22Rv1 (cell line): ENCODE measurements at regions not wholly inside any gene's neighbourhood (a gene's known extent, or its start where the extent isn't known, plus 50 kb on each side); places are given as distances from the start of the nearest gene placed in this dataset.

ENCODE experiments used
- ZFX ChIP-seq: fragments of 450-650 bp; IDR thresholded peaks from 2 replicates; pipeline ENCODE4 v1.6.1; 2017; ENCODE audit warnings: antibody characterized with exemption, borderline replicate concordance
- TF ChIP-seq, protein P1 (sequence below): fragments of 450-650 bp; IDR thresholded peaks from 2 replicates; pipeline ENCODE4 v1.5.1; 2017; ENCODE audit warnings: mild to moderate bottlenecking

DNA sequence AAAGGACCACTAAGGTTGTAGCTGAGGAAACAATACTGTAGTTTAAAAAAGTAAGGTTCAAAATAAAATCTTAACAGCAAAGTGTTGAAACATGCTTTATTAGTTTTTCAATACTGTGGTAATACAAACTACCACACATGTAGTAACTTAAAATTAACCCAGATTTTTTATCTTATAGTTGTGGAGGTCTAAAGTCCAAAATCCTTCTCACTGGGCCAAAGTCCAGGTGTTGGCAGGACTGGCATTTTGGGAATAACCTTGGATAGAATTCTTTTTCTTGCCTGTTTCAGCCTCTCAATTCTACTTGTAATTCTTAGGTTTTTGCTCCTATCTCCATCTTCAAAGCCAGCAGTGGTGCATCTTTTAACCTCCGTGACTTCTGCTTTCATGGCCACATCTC is 942.0 kb downstream of the TSN start:
- TF ChIP-seq, protein P1, sequence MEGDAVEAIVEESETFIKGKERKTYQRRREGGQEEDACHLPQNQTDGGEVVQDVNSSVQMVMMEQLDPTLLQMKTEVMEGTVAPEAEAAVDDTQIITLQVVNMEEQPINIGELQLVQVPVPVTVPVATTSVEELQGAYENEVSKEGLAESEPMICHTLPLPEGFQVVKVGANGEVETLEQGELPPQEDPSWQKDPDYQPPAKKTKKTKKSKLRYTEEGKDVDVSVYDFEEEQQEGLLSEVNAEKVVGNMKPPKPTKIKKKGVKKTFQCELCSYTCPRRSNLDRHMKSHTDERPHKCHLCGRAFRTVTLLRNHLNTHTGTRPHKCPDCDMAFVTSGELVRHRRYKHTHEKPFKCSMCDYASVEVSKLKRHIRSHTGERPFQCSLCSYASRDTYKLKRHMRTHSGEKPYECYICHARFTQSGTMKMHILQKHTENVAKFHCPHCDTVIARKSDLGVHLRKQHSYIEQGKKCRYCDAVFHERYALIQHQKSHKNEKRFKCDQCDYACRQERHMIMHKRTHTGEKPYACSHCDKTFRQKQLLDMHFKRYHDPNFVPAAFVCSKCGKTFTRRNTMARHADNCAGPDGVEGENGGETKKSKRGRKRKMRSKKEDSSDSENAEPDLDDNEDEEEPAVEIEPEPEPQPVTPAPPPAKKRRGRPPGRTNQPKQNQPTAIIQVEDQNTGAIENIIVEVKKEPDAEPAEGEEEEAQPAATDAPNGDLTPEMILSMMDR: no peak
- TF ChIP-seq ZFX: no peak
